ENCODE measurements at regions not wholly inside any gene's neighbourhood (a gene's known extent, or its start where the extent isn't known, plus 50 kb on each side); places are given as distances from the start of the nearest gene placed in this dataset.

DNA sequence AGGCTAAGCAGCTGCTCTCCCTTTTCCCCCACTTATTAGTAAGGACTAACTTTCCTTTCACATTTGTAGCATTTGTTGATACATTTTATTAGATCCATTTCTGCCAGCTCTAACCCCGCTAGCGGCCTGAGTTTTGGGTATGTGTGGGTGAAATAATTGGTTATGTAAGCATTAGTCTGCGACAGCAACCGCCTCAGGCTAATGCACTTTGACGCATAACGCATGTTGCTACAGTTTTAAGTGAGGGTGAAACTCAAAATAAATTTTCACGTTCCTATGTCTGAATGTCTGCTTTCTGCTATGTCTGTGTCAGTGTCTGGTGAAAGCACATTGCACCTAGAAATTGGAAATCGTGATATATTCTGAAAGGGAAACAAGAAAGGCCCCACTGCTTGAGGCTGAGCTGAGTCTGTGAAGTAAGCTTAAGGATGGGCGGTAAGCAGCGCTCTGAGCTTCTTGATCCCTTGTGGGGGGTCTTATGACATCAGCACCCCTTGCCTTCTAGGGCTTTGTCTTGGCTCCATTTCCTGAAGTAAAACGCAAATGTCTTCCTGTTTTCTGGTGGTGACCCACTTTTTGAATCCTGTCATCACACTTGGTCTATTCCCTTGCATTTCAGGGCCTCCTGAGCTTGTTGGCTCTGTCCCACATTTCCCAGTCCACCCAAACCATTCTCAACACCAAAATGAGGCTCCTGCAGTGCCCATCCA, 648.3 kb upstream of the ARGLU1 start:
- TF ChIP-seq, protein P1, sequence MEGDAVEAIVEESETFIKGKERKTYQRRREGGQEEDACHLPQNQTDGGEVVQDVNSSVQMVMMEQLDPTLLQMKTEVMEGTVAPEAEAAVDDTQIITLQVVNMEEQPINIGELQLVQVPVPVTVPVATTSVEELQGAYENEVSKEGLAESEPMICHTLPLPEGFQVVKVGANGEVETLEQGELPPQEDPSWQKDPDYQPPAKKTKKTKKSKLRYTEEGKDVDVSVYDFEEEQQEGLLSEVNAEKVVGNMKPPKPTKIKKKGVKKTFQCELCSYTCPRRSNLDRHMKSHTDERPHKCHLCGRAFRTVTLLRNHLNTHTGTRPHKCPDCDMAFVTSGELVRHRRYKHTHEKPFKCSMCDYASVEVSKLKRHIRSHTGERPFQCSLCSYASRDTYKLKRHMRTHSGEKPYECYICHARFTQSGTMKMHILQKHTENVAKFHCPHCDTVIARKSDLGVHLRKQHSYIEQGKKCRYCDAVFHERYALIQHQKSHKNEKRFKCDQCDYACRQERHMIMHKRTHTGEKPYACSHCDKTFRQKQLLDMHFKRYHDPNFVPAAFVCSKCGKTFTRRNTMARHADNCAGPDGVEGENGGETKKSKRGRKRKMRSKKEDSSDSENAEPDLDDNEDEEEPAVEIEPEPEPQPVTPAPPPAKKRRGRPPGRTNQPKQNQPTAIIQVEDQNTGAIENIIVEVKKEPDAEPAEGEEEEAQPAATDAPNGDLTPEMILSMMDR (IDR thresholded peaks at IDR 0.05), result no peak
- TF ChIP-seq POLR2A (IDR thresholded peaks at IDR 0.05; ENCODE audit: low read depth) (no peak), POLR2AphosphoS5 (IDR thresholded peaks at IDR 0.05) (no peak)
